AML-193 (cell line): ENCODE measurements at regions not wholly inside any gene's neighbourhood (a gene's known extent, or its start where the extent isn't known, plus 50 kb on each side); places are given as distances from the start of the nearest gene placed in this dataset.
"Not testable (repeated sequence)": the region's sequence is repeated elsewhere in the genome, so short reads cannot be mapped to it uniquely, and the experiment has no call there.

Experiments used
- DNase-seq, 2 experiments: peaks; one replicate each; lab custom pipeline; 2025; lab: John Stamatoyannopoulos, UW

DNA sequence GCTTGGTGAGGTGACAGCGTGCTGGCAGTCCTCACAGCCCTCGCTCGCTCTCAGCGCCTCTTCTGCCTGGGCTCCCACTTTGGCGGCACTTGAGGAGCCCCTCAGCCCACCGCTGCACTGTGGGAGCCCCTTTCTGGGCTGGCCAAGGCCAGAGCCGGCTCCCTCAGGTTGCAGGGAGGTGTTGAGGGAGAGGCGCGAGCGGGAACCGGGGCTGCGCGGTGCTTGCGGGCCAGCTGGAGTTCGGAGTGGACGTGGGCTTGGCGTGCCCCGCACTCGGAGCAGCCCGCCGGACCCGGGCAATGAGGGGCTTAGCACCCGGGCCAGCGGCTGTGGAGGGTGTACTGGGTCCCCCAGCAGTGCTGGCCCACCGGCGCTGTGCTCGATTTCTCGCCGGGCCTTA lies 134.2 kb upstream of the BASP1 start:
- DNase-seq: not testable (repeated sequence)

DNA sequence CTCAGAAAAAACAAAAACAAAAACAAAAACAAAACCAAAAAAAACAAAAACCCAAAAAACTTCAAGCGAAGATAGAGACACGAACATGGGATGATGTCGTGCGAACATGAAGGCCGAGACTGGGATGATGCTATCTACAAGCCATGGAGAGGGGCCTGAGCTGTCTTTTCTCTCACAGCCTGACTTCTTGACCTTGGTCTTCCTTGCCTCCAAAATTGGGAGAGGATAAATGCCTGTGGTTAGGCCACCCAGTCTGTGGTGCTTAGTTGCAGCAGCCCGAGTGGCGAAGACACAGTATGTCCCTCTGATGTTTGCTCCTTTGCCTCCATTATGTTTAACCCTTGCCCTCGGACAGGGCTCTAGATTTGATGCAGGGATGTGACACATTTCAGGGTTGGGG lies 130.4 kb upstream of the BASP1 start:
- DNase-seq: no peak

DNA sequence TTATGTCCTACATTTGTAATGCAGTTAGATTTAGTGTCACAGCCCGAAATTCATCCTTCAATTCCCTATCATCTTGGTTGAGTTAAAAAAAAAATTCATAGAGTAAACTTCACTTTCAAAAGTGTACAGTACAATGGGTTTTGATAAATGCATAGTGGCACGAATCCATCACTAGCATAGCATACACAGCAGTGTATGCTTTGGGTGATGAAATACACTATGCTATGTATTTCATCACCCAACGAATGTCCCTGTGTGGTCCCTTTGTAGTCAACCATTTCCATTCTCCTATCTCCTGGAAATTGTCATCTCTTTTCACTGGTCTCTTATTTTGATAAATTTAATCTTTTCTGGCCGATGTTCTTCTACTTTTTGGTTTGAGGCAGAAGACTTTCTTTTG lies 129.4 kb upstream of the BASP1 start:
- no peak for DNase-seq

DNA sequence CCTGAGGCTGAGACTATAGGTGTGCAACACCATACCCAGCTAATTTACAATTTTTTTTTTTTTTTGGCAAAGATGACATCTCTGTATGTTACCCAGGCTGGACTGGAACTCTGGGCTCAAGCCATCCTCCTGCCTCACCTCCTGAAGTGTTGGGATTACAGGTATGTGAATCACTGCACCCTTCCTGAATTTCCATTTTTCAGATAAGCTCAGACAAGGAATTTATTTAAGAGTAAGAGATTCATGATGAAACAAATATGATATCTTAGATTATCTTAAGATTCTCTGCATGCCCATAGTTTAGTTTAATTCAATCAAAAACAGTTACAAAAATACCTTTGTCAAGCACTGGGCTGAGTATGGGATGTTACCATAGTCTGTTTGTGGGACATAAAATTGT lies 128.4 kb upstream of the BASP1 start:
- no peak for DNase-seq

DNA sequence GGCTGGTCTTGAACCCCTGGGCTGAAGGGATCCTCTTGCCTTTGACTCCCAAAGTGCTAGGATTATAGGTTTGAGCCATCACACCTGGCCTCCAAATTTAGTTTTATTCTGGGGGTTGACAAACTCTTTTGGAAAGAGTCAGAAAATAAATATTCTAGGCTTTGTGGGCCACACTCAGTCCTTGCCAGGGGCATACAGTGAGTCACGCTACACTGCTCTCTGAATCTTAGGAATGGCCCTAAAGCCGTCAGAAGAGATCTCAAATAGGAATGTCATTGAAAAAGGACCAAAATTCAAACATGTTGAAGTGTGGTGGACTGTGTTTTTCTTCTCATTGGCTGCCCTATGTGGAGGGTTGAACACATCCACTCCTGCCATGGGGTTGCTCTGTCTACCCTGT lies 127.7 kb upstream of the BASP1 start:
- no peak for DNase-seq

DNA sequence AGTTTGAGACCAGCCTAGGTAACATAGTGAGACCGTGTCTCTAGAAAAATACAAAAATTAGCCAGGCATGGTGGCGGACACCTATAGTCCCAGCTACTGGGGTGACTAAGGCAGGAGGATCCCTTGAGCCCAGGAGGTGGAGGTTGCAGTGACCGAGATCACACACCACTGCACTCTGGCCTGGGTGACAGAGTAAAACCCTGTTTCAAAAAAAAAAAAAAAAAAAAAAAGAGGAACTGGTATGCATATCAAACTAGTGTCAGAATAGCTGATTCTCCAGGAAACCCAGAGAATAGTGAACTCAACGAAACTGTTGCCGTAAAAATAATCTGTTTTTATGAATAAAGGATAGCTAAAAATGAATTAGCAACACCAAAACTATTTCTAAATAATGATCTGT lies 126.6 kb upstream of the BASP1 start:
- DNase-seq: no peak

DNA sequence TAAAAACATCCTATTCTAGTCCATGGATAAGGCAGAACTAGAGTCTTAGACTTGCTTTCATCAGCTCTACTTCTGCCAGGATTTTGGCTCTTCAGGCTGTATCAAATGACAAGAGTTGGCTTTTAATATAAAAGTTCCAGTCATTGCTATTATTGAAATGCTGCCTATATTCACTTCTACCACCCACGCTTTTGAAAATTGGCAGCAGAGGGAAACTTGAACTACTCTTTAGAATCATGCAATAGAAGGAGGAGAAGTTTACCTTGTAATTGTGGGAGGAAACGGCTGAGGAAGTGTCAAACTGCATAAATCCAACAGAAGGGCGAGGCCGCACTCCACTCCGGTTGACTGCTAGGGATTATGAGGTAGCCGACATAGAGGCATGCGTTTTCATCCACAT lies 122.6 kb upstream of the BASP1 start:
- no peak for DNase-seq

DNA sequence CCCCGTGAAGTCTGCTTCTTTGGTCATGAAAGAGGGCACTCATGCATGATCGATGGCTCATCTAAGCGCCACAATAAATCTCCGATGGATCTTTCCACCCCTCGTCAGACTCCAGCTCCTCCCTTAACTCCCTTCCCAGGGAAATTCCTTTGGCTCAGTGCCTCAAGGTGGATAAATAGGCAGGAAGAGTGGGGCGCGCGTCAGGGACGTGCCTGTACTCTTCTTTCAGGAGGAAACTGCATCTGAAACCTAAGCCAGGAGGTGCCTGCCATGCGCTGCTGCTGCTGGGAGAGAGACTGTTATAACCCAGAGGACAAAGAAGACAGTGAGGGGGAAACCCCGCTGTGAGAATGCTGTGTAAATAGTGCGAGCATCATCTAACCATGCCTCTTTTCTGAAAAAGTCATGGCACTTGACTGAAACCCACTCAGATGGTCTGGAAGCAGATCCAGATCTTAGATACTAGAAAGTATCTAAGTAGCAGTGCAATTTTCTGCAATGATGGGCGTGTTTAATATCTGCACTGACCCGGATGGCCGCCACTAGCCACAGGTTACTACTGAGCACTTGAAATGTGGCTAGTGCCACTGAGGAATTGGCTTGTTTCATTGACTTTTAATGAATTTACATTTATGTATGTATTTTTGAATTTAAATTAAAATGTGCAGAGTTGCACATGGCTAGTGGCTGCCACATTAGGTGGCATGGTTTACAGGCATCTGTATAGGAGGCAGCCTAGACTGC lies 120.3 kb upstream of the BASP1 start:
- DNase-seq: no peak

DNA sequence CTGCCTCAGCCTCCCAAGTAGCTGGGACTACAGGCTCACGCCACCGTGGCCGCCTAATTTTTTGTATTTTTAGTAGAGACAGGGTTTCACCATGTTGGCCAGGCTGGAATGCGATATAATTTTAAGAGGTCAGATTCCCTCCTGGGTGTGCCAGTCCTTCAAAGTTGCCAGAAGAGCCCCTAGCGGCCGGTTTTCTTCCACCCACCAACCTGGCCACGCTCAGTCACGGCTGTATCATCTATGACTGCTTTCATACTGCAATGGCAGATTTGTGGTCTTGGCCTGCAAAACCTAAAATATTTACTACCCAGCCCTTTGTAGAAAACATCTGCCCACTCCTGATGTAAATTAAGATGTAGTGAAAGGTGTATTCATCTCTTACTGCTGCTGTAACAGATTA lies 117.5 kb upstream of the BASP1 start:
- DNase-seq: no peak

DNA sequence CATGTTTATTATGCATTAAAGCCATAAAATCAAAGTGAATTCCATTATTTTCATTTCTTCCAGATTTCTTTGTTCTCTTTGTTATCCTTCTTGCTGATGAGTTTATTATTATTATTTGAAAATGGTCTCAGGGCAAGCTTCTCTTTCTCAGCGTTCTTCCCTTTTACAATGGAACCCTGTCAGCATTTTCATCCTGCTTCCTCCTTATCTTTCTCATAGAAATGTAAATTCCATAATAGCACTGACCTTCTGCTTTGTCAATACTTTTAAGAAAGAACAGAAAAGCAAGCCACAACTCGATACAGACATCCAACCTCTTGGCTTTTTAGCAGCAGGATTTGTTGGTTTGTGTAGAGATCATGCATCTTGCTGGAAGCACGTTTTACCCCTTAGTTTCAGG lies 114.0 kb upstream of the BASP1 start:
- no peak for DNase-seq

DNA sequence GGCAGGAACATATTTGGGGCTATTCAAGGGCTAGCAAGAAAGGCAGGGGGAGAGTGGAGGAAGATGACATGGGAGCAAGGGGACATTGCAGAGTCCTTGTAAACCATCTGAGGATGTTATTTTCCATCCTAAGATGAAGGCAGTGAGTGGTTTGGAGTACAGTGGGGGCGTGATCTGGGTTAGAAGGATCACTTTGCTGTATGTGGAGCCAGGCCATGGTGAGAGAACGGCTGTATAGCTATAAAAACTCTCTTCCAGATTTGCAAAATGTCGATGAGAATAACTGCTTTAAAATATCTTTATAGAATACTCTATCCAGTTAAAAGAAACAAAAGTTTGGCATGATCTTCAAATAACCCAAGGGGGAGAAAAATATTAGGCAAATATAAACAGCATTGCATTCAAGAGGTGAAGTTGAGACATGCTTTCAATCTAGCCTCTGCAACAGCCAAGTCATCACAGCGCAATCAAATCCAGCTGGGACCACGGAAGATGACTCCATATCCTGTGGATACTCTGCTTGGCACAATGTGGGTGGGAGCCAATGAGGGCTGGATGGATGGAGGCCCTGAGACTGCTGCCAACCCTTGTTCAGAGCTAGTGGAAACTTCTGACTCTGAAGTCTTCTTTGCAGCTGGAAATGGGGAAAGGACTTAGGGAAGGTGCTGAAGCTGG lies 111.5 kb upstream of the BASP1 start:
- DNase-seq: no peak

DNA sequence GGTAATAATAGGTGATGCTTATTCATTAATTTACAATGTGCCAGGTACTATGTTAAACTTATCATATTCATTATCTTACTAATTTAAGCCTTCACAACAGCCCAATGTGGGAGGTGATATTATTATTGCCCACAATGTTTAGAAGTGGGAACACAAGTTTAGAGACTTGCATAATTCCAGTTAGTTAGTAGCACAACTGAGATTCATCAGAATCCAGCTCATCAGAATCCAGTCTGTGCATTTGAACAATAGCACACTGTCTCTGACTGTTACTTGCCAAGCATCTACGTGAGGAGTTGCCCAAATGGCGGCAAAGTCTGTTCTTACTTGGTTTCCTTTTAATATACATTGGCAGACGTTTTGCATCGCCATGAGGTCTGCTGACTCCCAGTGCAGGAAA lies 110.9 kb upstream of the BASP1 start:
- DNase-seq: no peak

DNA sequence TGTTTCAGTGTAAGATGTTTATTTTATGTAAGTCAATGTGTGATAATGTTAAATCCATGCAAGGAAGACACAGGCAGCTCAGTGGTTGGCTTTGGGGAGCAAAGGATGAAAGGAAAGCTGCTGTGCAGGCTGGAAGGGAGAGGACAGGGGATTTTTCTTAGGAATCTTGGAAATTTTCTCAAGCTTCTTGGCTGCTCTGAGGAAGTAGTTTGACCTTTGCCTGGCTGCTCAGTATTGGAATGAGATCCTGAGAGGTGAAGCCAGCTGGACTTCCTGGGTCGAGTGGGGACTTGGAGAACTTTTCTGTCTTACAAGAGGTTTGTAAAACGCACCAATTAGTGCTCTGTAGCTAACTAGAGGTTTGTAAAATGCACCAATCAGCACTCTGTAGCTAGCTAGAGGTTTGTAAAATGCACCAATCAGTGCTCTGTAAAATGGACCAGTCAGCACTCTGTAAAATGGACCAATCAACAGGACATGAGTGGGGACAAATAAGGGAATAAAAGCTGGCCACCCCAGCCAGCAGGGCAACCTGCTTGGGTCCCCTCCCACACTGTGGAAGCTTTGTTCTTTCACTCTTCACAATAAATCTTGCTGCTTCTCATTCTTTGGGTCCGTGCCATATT lies 105.2 kb upstream of the BASP1 start:
- DNase-seq: not testable (repeated sequence)

DNA sequence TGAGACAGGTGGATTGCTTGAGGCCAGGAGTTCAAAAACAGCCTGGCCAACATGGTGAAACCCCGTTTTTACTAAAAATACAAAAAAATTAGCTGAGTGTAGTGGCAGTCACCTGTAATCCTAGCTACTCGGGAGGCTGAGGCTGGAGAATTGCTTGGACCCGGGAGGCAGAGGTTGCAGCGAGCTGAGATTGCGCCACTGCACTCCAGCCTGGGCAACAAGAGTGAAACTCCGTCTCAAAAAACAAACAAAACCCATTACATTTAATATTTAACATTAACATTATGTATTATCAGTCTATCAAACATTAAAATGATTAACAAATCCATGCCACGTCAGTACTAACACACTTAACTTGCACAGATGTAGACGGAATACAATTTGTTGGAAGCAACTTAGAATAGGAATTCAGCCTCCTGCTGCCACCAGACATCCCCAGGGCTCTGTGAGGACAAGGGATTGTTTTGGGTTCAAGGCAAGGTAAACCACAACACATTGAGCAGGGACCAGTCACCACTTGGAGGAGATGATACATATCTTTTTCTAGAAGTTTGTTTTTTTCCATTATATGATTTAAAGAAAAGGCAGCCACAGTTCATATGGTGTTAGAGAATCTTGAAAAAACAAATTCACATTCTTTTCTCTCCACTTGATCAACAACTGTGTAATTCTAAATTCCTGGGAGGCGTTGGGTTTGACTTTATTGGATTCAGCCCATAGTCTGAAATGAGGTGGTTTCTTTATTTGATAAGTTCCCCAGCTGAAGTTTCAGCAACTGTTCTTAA lies 104.1 kb upstream of the BASP1 start:
- no peak for DNase-seq

DNA sequence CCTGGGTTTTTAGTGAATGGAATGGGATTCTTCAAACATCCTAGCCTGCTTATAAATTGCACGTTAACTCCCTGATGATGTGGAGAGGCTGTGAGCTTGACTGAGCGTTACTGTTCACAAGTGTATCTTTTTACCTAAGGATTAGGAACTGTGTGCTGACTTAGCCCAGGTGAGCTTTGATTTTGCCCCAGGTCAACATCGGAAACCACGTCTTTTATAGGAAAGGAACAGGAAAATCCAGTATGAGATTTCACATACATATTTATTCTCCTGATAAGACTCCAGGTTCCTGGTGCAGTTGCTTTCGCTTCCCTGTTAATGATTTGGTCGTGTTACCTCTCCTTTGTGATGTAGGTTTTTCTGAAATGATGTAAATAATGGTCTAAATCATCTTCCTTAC lies 103.2 kb upstream of the BASP1 start:
- DNase-seq: no peak

DNA sequence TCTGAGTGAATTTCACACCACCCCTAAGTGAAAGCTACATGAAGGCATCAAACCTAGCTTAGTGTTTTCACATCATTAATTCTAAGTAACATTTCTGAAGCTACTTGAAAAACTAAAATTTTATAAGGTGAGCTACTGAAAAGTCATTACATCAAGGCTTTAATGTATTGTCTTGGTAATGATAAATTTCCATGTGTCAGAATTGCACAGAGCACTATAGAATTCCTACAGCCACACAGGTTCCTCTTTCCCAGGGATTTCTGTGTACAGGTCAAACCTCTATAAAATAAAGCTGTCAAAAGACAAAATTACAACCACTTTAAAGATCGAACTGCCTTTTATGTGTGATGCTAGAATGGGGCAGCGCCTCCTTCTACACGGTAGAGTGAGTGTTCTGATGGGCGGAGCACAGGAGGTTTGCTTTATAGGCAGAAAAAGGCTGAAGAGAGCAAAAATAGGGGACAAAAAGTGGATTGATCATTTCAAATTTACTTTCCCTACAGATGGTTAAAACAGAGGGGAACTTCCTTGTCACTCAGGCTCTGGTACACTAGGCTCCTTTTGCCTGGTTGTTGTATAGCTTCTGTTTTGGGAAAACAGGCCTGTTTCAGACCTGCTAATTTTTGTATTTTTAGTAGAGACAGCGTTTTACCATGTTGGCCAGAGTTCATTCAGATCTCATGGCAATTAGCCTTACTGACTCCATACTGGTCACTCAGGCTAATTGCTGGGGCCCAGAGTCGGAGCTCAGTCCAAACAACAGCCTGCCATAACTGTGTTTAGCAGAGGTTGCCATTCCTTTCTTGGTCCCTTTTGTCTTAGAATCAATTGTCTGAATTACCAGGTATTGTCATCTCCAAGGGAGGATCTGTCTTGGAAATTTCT lies 102.5 kb upstream of the BASP1 start:
- no peak for DNase-seq

DNA sequence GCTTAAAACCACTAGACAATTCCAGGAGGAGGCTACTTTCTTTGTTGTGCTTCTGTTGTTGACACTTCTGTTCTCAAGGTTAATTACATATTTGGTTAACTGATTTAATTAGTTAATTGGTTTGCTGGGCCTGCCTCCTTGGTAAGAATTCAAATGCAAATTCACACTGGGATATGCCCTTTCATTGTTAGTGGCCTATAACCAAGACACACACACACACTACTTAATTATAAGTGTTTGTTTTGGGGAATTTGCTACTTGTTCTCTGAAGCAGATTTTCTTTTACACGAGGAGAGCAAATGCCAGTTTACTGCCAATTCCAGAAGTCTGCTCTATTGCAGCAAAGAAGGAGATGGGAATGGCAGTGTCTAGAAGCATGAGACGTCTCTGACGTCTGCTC lies 101.6 kb upstream of the BASP1 start:
- DNase-seq: no peak

DNA sequence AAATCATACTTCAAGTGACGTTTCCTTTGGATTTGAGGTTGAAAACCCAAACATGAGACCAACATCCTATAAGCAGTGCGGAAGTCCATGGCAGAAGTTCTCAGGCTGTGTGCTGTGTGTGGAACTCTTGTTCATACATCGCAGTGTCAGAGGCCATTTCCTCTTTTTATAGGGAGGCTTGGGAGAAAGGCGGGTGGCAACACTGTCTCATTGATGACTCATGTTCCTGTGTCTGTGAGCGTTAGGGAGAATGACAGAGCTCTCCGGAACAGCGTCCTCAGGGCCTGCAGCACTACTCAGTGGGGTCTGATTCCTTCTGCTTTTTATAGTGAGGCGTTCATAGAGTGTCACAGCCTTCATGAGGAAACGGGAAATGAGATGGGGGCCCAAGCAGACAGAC lies 98.8 kb upstream of the BASP1 start:
- peak; percentile 89 to 92 for DNase-seq

DNA sequence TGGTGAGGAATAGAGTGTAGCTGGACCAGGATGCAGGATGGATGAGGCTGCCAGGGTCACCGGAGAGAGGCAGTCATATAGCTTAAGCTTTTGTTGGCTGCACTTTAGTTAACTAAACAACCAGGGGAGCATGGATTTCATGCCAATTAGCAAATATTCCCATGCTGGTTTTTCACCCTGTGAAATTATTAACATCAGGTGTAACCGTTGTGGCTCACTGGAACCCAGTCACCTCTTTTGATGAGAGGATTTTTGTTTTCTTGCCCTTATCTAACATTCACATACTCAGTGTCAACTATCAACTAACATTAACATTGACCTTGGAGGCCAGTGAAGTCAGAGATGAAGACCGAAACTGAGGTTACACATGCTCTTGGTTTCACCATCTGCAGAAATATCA lies 97.2 kb upstream of the BASP1 start:
- no peak for DNase-seq

DNA sequence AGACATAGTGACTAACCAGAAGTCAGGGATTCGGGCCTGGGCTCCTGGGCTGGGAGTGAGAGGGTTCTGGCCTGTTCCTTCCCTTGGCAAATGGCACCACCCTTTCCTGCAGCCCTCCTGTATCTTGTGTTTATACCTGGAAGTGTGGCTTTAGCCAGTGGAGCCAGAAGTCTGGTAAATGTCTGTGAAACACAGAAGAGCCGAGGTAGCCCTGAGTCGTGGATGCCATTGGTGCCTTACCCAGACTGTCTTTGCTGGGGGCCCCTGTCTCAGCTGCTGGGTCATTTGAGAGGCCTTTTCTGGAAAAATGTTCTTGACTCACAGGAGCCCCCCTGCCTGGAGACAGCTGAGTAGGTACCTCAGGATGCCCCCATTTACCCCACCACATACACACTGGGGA lies 95.7 kb upstream of the BASP1 start:
- DNase-seq: no peak

DNA sequence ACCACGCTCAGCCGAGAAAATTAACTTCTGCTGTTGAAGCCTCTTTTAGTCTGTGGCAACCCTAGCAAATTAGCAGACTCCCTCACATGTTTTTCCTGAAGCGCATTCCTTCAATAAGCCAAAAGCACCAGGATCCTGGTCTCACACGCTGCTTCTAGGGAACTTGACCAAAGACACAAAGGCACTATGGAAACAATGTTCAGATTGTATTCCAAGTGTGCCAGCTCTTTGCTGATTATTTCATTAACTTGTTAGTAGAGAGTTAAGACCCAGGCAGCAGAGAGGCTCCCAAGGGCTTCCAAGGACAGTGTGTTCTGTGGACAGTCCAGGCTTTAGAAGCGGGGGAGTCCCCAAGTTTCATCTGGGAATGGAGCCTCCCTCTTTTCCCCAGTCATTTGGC lies 94.4 kb upstream of the BASP1 start:
- no peak for DNase-seq

DNA sequence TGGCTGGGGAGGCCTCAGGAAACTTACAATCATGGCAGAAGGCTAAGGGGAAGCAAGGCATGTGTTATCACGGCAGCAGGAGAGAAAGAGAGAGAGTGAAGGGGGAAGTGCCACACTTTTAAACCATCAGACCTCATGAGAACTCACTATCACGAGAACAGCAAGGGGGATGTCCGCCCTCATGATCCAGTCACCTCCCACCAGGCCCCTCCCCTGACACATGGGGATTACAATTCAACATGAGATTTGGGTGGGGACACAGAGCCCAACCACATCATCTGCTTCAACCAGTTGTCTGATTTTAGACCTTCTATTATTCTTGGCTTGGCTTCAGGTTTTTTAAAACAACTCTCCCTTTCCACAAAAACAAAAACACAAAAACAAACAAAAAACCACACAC lies 93.7 kb upstream of the BASP1 start:
- DNase-seq: not testable (repeated sequence)
